LNCAP (cell line): ENCODE measurements at regions not wholly inside any gene's neighbourhood (a gene's known extent, or its start where the extent isn't known, plus 50 kb on each side); places are given as distances from the start of the nearest gene placed in this dataset.

ENCODE experiments used
- CTCF ChIP-seq: fragments of 450-650 bp; IDR thresholded peaks from 2 replicates; pipeline ENCODE4 v1.5.1; 2017; ENCODE audit warnings: mild to moderate bottlenecking

GRCh38 chr10:9645928-9646600, 1371.6 kb upstream of the CELF2 start:
- no peak for TF ChIP-seq CTCF

GRCh38 chr10:9654261-9654660, 1363.4 kb upstream of the CELF2 start:
- TF ChIP-seq CTCF, result no peak

- no peak for TF ChIP-seq CTCF
Measured at GRCh38 chr10:9656386-9656785, 1361.3 kb upstream of the CELF2 start.

- no peak for TF ChIP-seq CTCF
Measured at GRCh38 chr10:9656996-9657395, 1360.7 kb upstream of the CELF2 start.

- no peak for TF ChIP-seq CTCF
Measured at GRCh38 chr10:9657530-9657929, 1360.1 kb upstream of the CELF2 start.

- no peak for TF ChIP-seq CTCF
Measured at GRCh38 chr10:9668411-9668810, 1349.3 kb upstream of the CELF2 start.

- TF ChIP-seq CTCF, result no peak
Measured at GRCh38 chr10:9670911-9671310, 1346.8 kb upstream of the CELF2 start.

GRCh38 chr10:9681655-9682054, 1336.0 kb upstream of the CELF2 start:
- TF ChIP-seq CTCF, result no peak
